ENCODE measurements at regions not wholly inside any gene's neighbourhood (a gene's known extent, or its start where the extent isn't known, plus 50 kb on each side); places are given as distances from the start of the nearest gene placed in this dataset.
"Not testable (repeated sequence)": the region's sequence is repeated elsewhere in the genome, so short reads cannot be mapped to it uniquely, and the experiment has no call there.

DNA sequence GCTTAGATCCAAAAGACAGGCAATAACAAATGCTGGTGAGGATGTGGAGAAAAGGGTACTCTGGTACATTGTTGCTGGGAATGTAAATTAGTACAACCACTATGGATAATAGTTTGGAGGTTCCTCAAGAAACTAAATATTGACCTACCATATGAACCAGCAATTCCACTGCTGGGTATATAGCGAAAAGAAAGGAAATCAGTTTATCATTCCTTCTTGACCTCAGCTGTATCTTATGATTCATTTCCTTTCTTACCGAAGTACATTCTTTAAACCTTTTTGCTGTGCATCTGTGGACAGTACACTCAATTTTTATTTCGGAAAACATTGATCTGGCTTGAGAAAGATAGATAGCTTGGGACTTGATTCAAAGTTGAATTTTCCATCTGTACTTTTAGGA, 183.2 kb upstream of the LRFN5 start:
- Histone ChIP-seq H3K27ac (ENCODE audit: low read depth, low read length) (no peak overlapping the region), H3K9ac (ENCODE audit: low read length) (no peak overlapping the region), H3K4me1 (ENCODE audit: control insufficient read depth in 1 of 2, insufficient read depth in 2 of 2, low read length in 2 of 2) (no peaks in the 10 kb centered on the region), H3K79me2 (ENCODE audit: insufficient read depth, low read length) (no peaks in the 10 kb centered on the region), H3K9me3 (ENCODE audit: control insufficient read depth in 1 of 2, insufficient read depth in 1 of 2, low read depth in 1 of 2, low read length in 2 of 2) (no peaks in the 10 kb centered on the region), H3K36me3 (ENCODE audit: control insufficient read depth in 1 of 2, insufficient read depth in 2 of 2, low read length in 2 of 2) (no peaks in the 10 kb centered on the region), H3K4me3 (replicated peaks in 1 of 2; ENCODE audit: low read depth in 1 of 2, low read length in 2 of 2) (no peak overlapping the region), H3K4me2 (ENCODE audit: low read length) (no peak overlapping the region), H2AFZ (ENCODE audit: low read depth, low read length, poor library complexity, severe bottlenecking) (no peak overlapping the region), H4K20me1 (ENCODE audit: insufficient read depth) (no peaks in the 10 kb centered on the region), H3K27me3 (ENCODE audit: insufficient read depth, low read length) (no peaks in the 10 kb centered on the region), H3K9me2 (ENCODE audit: insufficient read depth) (no peaks in the 10 kb centered on the region)
- no peak for ATAC-seq
- CTCF ChIA-PET: no interaction called here
- DNase-seq (ENCODE audit: low read depth, low spot score): no peak
- intact Hi-C loops (cut with micrococcal nuclease): no loop called here
- TF ChIP-seq POLR2A (IDR thresholded peaks at IDR 0.05; ENCODE audit: borderline replicate concordance, extremely low read depth, insufficient read depth, insufficient read length): no peak
- no peak for TF ChIP-seq CBX3 (IDR thresholded peaks at IDR 0.05; ENCODE audit: low read depth)
- TF ChIP-seq SP1 (IDR thresholded peaks at IDR 0.05; ENCODE audit: low read depth): no peak
- no peak for TF ChIP-seq ELF1 (IDR thresholded peaks at IDR 0.05; ENCODE audit: borderline replicate concordance, low read depth)
- TF ChIP-seq TCF7L2 (IDR thresholded peaks at IDR 0.05; ENCODE audit: borderline replicate concordance, extremely low read depth, insufficient read depth, insufficient read length): no peak
- RAD21 ChIA-PET (ENCODE audit: low non-redundant PET in 1 of 2, low total read pairs in 2 of 2, uncharacterized antibody in 2 of 2, unreplicated experiment in 2 of 2): no interaction called here
- BruUV-seq (replicated peaks): no TSS peak
- POLR2A ChIA-PET: no interaction called here

DNA sequence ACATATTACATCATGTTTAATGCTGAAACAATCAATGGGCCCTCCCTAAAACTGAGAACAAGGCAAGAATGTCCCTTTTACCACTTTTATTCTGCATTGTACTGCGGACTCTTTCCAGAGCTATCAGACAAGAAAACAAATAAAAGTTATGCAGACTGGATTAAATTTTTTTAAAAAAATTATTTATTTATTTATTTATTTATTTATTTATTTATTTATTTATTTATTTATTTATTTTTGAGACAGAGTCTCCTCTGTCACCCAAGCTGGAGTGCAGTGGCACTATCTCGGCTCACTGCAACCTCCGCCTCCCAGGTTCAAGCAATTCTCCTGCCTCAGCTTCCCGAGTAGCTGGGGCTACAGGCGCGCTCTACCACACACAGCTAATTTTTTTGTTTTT, 185.4 kb upstream of the LRFN5 start:
- H3K4me2 ChIP-seq (ENCODE audit: low read length); DNase-seq (ENCODE audit: low read depth, low spot score); POLR2A ChIA-PET; H3K36me3 ChIP-seq (ENCODE audit: control insufficient read depth in 1 of 2, insufficient read depth in 2 of 2, low read length in 2 of 2); H4K20me1 ChIP-seq (ENCODE audit: insufficient read depth); RAD21 ChIA-PET (ENCODE audit: low non-redundant PET in 1 of 2, low total read pairs in 2 of 2, uncharacterized antibody in 2 of 2, unreplicated experiment in 2 of 2); intact Hi-C loops (cut with micrococcal nuclease); H3K9ac ChIP-seq (ENCODE audit: low read length); H3K4me1 ChIP-seq (ENCODE audit: control insufficient read depth in 1 of 2, insufficient read depth in 2 of 2, low read length in 2 of 2); BruUV-seq (replicated peaks); CTCF ChIA-PET; H2AFZ ChIP-seq (ENCODE audit: low read depth, low read length, poor library complexity, severe bottlenecking); H3K9me2 ChIP-seq (ENCODE audit: insufficient read depth); H3K79me2 ChIP-seq (ENCODE audit: insufficient read depth, low read length); ATAC-seq; H3K9me3 ChIP-seq (ENCODE audit: control insufficient read depth in 1 of 2, insufficient read depth in 1 of 2, low read depth in 1 of 2, low read length in 2 of 2); H3K4me3 ChIP-seq (replicated peaks in 1 of 2; ENCODE audit: low read depth in 1 of 2, low read length in 2 of 2); H3K27me3 ChIP-seq (ENCODE audit: insufficient read depth, low read length); H3K27ac ChIP-seq (ENCODE audit: low read depth, low read length): not testable (repeated sequence)

DNA sequence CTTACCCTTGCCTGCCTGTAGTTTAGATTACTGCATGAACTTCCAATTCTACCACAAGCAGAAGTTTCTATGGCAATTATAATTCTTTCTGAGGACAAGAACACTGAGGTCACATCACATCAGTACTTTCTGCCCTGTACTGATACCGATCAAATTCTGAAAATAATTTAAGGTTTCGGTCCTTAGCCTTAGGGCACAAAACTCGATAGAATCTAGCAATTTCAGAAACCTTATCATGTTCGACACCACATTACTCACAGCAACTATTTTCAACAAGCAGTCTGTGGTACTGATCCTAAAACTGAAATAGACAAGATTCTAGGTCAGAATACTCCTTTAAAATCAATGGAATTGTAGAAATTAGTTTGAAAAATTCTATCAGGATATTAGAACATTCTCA, 187.0 kb upstream of the LRFN5 start:
- Histone ChIP-seq H3K4me1 (ENCODE audit: control insufficient read depth in 1 of 2, insufficient read depth in 2 of 2, low read length in 2 of 2) (no peaks in the 10 kb centered on the region), H4K20me1 (ENCODE audit: insufficient read depth) (no peaks in the 10 kb centered on the region), H2AFZ (ENCODE audit: low read depth, low read length, poor library complexity, severe bottlenecking) (no peak overlapping the region), H3K27ac (ENCODE audit: low read depth, low read length) (no peak overlapping the region), H3K9me2 (ENCODE audit: insufficient read depth) (no peaks in the 10 kb centered on the region), H3K36me3 (ENCODE audit: control insufficient read depth in 1 of 2, insufficient read depth in 2 of 2, low read length in 2 of 2) (no peaks in the 10 kb centered on the region), H3K79me2 (ENCODE audit: insufficient read depth, low read length) (no peaks in the 10 kb centered on the region), H3K4me2 (ENCODE audit: low read length) (no peak overlapping the region), H3K9ac (ENCODE audit: low read length) (no peak overlapping the region), H3K27me3 (ENCODE audit: insufficient read depth, low read length) (no peaks in the 10 kb centered on the region), H3K4me3 (replicated peaks in 1 of 2; ENCODE audit: low read depth in 1 of 2, low read length in 2 of 2) (no peak overlapping the region), H3K9me3 (ENCODE audit: control insufficient read depth in 1 of 2, insufficient read depth in 1 of 2, low read depth in 1 of 2, low read length in 2 of 2) (no peaks in the 10 kb centered on the region)
- DNase-seq (ENCODE audit: low read depth, low spot score) (no peak), ATAC-seq (no peak)
- intact Hi-C loops (cut with micrococcal nuclease): no loop called here
- TF ChIP-seq SP1 (IDR thresholded peaks at IDR 0.05; ENCODE audit: low read depth) (no peak), RAD21 (IDR thresholded peaks at IDR 0.05; ENCODE audit: low read depth) (no peak), POLR2AphosphoS5 (IDR thresholded peaks at IDR 0.05; ENCODE audit: low read depth, low read length) (no peak), CBX3 (IDR thresholded peaks at IDR 0.05; ENCODE audit: low read depth) (no peak), CEBPB (IDR thresholded peaks at IDR 0.05; ENCODE audit: low read depth) (no peak)
- TF ChIP-seq, protein P1, sequence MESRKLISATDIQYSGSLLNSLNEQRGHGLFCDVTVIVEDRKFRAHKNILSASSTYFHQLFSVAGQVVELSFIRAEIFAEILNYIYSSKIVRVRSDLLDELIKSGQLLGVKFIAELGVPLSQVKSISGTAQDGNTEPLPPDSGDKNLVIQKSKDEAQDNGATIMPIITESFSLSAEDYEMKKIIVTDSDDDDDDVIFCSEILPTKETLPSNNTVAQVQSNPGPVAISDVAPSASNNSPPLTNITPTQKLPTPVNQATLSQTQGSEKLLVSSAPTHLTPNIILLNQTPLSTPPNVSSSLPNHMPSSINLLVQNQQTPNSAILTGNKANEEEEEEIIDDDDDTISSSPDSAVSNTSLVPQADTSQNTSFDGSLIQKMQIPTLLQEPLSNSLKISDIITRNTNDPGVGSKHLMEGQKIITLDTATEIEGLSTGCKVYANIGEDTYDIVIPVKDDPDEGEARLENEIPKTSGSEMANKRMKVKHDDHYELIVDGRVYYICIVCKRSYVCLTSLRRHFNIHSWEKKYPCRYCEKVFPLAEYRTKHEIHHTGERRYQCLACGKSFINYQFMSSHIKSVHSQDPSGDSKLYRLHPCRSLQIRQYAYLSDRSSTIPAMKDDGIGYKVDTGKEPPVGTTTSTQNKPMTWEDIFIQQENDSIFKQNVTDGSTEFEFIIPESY (IDR thresholded peaks at IDR 0.05; ENCODE audit: extremely low read depth, insufficient replicate concordance, low read length): no peak
- POLR2A ChIA-PET: no interaction called here
- no TSS peak for BruUV-seq (replicated peaks)
- CTCF ChIA-PET: no interaction called here
- RAD21 ChIA-PET (ENCODE audit: low non-redundant PET in 1 of 2, low total read pairs in 2 of 2, uncharacterized antibody in 2 of 2, unreplicated experiment in 2 of 2): no interaction called here
